H9 (cell line): ENCODE measurements at regions not wholly inside any gene's neighbourhood (a gene's known extent, or its start where the extent isn't known, plus 50 kb on each side); places are given as distances from the start of the nearest gene placed in this dataset.

Experiments
- DNase-seq: peaks from one replicate; pipeline ENCODE4 v3.0.0-alpha.2; 2017
- H2AFZ ChIP-seq: one replicate; pipeline ENCODE4 v1.6.1; 2013; ENCODE audit warnings: mild to moderate bottlenecking, low read length, control low read depth, moderate library complexity
- H2AK5ac ChIP-seq: 2 replicates; pipeline ENCODE4 v1.6.1; 2013; ENCODE audit warnings: low read length, control low read depth, mixed read lengths; ENCODE audit not compliant: insufficient read length
- H2BK120ac ChIP-seq: one replicate; pipeline ENCODE4 v1.6.1; 2013; ENCODE audit warnings: low read depth, mild to moderate bottlenecking, low read length, control low read depth, inconsistent platforms; ENCODE audit not compliant: poor library complexity, severe bottlenecking
- H2BK12ac ChIP-seq: 2 replicates; pipeline ENCODE4 v1.6.1; 2013; ENCODE audit warnings: low read length, control low read depth, mixed read lengths, low read depth; ENCODE audit not compliant: insufficient read length
- H2BK15ac ChIP-seq: 2 replicates; pipeline ENCODE4 v1.6.1; 2013; ENCODE audit warnings: low read depth, low read length, control low read depth
- H2BK20ac ChIP-seq: one replicate; pipeline ENCODE4 v1.6.1; 2013; ENCODE audit warnings: low read depth, mild to moderate bottlenecking, low read length, control low read depth, inconsistent platforms; ENCODE audit not compliant: poor library complexity, severe bottlenecking
- H2BK5ac ChIP-seq: 2 replicates; pipeline ENCODE4 v1.6.1; 2013; ENCODE audit warnings: low read length, control low read depth, mixed read lengths; ENCODE audit not compliant: insufficient read length
- H3K14ac ChIP-seq: 2 replicates; pipeline ENCODE4 v1.6.1; 2013; ENCODE audit warnings: low read length, control low read depth; ENCODE audit not compliant: insufficient read depth
- H3K18ac ChIP-seq: 2 replicates; pipeline ENCODE4 v1.6.1; 2013; ENCODE audit warnings: low read depth, mild to moderate bottlenecking, mixed read lengths, low read length, control low read depth; ENCODE audit not compliant: insufficient read length
- H3K23ac ChIP-seq: 2 replicates; pipeline ENCODE4 v1.6.1; 2013; ENCODE audit warnings: low read length, control low read depth, mixed read lengths, low read depth; ENCODE audit not compliant: insufficient read length
- H3K23me2 ChIP-seq: 2 replicates; pipeline ENCODE4 v1.6.1; 2013; ENCODE audit warnings: low read depth, mild to moderate bottlenecking, mixed read lengths, low read length, control low read depth; ENCODE audit not compliant: insufficient read length, poor library complexity, severe bottlenecking
- H3K27ac ChIP-seq: 2 replicates; pipeline ENCODE4 v1.5.1; 2013; ENCODE audit warnings: low read length, control low read depth, mixed read lengths, low read depth; ENCODE audit not compliant: insufficient read length
- H3K27me3 ChIP-seq: 2 replicates; pipeline ENCODE4 v1.6.1; 2013; ENCODE audit warnings: low read length, control low read depth, inconsistent platforms; ENCODE audit not compliant: insufficient read depth
- H3K4ac ChIP-seq: 2 replicates; pipeline ENCODE4 v1.6.1; 2013; ENCODE audit warnings: low read depth, mild to moderate bottlenecking, control low read depth, inconsistent platforms, low read length, moderate library complexity
- H3K4me1 ChIP-seq: 2 replicates; pipeline ENCODE4 v1.6.1; 2013; ENCODE audit warnings: low read length, control low read depth, inconsistent platforms; ENCODE audit not compliant: insufficient read depth
- H3K4me2 ChIP-seq: 2 replicates; pipeline ENCODE4 v1.6.1; 2013; ENCODE audit warnings: low read length, control low read depth, mixed read lengths; ENCODE audit not compliant: insufficient read length, insufficient read depth
- H3K56ac ChIP-seq: 2 replicates; pipeline ENCODE4 v1.6.1; 2013; ENCODE audit warnings: low read depth, mild to moderate bottlenecking, mixed read lengths, low read length, control low read depth; ENCODE audit not compliant: insufficient read length
- H3K79me1 ChIP-seq: 2 replicates; pipeline ENCODE4 v1.6.1; 2013; ENCODE audit warnings: low read depth, mild to moderate bottlenecking, moderate library complexity, low read length, control low read depth, inconsistent platforms; ENCODE audit not compliant: insufficient read depth, poor library complexity, severe bottlenecking
- H3K79me2 ChIP-seq: 2 replicates; pipeline ENCODE4 v1.6.1; 2013; ENCODE audit warnings: low read length, control low read depth, inconsistent platforms; ENCODE audit not compliant: insufficient read depth
- H3K9ac ChIP-seq: 2 replicates; pipeline ENCODE4 v1.6.1; 2013; ENCODE audit warnings: low read length, control low read depth, mixed read lengths; ENCODE audit not compliant: insufficient read length; ENCODE audit errors: extremely low read depth
- H3K9me3 ChIP-seq: one replicate; pipeline ENCODE4 v1.6.1; 2013; ENCODE audit warnings: low read depth, low read length, inconsistent platforms; ENCODE audit not compliant: control insufficient read depth
- H3T11ph ChIP-seq: one replicate; pipeline ENCODE4 v1.6.1; 2013; ENCODE audit warnings: mild to moderate bottlenecking, low read length, control low read depth, inconsistent platforms
- H4K20me1 ChIP-seq: one replicate; pipeline ENCODE4 v1.6.1; 2013; ENCODE audit not compliant: control insufficient read depth, insufficient read length, insufficient read depth
- H4K5ac ChIP-seq: 2 replicates; pipeline ENCODE4 v1.6.1; 2013; ENCODE audit warnings: low read depth, mild to moderate bottlenecking, mixed read lengths, low read length, control low read depth; ENCODE audit not compliant: insufficient read length
- H4K8ac ChIP-seq: replicated peaks from 2 replicates; pipeline ENCODE4 v1.6.1; 2013; ENCODE audit warnings: low read length, control low read depth, mixed read lengths, low read depth; ENCODE audit not compliant: insufficient read length
- H4K91ac ChIP-seq: 2 replicates; pipeline ENCODE4 v1.6.1; 2013; ENCODE audit warnings: low read depth, mild to moderate bottlenecking, moderate library complexity, mixed read lengths, low read length, control low read depth; ENCODE audit not compliant: insufficient read length
- H3K27ac Mint-ChIP-seq, 3 experiments: 2 replicates in 2 of 3; 3 replicates in 1 of 3; pipeline ENCODE4 v1.8.0; 2020 to 2021; ENCODE audit warnings: mixed read lengths in 3 of 3, mild to moderate bottlenecking in 1 of 3, moderate library complexity in 1 of 3
- H3K27me3 Mint-ChIP-seq: 2 replicates; pipeline ENCODE4 v1.8.0; 2021; ENCODE audit warnings: low read depth, mild to moderate bottlenecking, moderate library complexity, mixed read lengths
- H3K36me3 Mint-ChIP-seq, 3 experiments: 2 replicates in 2 of 3; 3 replicates in 1 of 3; pipeline ENCODE4 v1.8.0; 2020 to 2021; ENCODE audit warnings: low read depth in 3 of 3, mixed read lengths in 3 of 3; ENCODE audit not compliant: insufficient read depth in 1 of 3
- H3K4me1 Mint-ChIP-seq, 2 experiments: 2 replicates each; pipeline ENCODE4 v1.8.0; 2020; ENCODE audit warnings: mixed read lengths in 2 of 2
- H3K4me3 Mint-ChIP-seq, 2 experiments: 2 replicates in 1 of 2; 3 replicates in 1 of 2; pipeline ENCODE4 v1.8.0; 2020 to 2021; ENCODE audit warnings: mild to moderate bottlenecking in 2 of 2, mixed read lengths in 2 of 2, moderate library complexity in 1 of 2
- H3K9me3 Mint-ChIP-seq, 2 experiments: 2 replicates in 1 of 2; 3 replicates in 1 of 2; pipeline ENCODE4 v1.8.0; 2020; ENCODE audit warnings: mild to moderate bottlenecking in 2 of 2, mixed read lengths in 2 of 2, moderate library complexity in 1 of 2
- CTCF ChIP-seq: fragments of 200-600 bp; sonication (generic); conservative IDR thresholded peaks from 3 replicates; pipeline ENCODE4 v1.8.0; 2021; ENCODE audit warnings: antibody characterized with exemption, mild to moderate bottlenecking
- WGBS: extraction: QIAGEN DNeasy Blood & Tissue Kit; methylation state at CpG from one replicate; pipeline ENCODE4 v1.1.7; 2013; ENCODE audit warnings: missing lambda C conversion rate, low lambda C conversion rate, mixed read lengths; ENCODE audit not compliant: insufficient read length; ENCODE audit errors: extremely low coverage; 5-methylcytosine and 5-hydroxymethylcytosine counted together

- Histone ChIP-seq H3K9ac (no peak overlapping the region), H3K18ac (no peak overlapping the region), H2AK5ac (no peak overlapping the region), H3K79me1 (no peaks in the 10 kb centered on the region), H3K56ac (no peak overlapping the region), H2BK15ac (no peak overlapping the region), H4K5ac (no peak overlapping the region), H3K9me3 (peaks cover 24% of the 10 kb centered on the region), H4K8ac (no peak overlapping the region), H4K91ac (no peak overlapping the region), H2BK5ac (no peak overlapping the region), H2BK120ac (no peak overlapping the region), H3K4ac (no peak overlapping the region), H3K4me1 (no peaks in the 10 kb centered on the region), H4K20me1 (no peaks in the 10 kb centered on the region), H3K23me2 (no peaks in the 10 kb centered on the region), H3K23ac (no peak overlapping the region), H3K27me3 (no peaks in the 10 kb centered on the region), H2AFZ (no peak overlapping the region), H2BK12ac (no peak overlapping the region), H3K14ac (no peak overlapping the region), H3K4me2 (no peak overlapping the region), H3T11ph (no peak overlapping the region), H3K27ac (no peak overlapping the region), H3K79me2 (no peaks in the 10 kb centered on the region), H2BK20ac (no peak overlapping the region)
- TF ChIP-seq CTCF = no peak
- H3K36me3 Mint-ChIP-seq = peaks cover 0 to 2% (median 0%) of the 10 kb centered on the region in 3 experiments; a peak in 2 of 7 replicates
- no peaks in the 10 kb centered on the region; the same call in 1 of the 2 replicates for H3K27me3 Mint-ChIP-seq
- no peak overlapping the region for H3K27ac Mint-ChIP-seq
- WGBS = no CpG with 5 or more reads among the region's 4 CpGs
- peaks cover 55 to 56% of the 10 kb centered on the region in 2 experiments for H3K9me3 Mint-ChIP-seq
- no peak for DNase-seq
- no peak overlapping the region for H3K4me3 Mint-ChIP-seq
- H3K4me1 Mint-ChIP-seq = peaks cover 2 to 3% of the 10 kb centered on the region in 2 experiments; a peak in 3 of 4 replicates
Observed at GRCh38 chrX:136963973-136964372, 69.8 kb downstream of the GPR101 start.
